ENCODE measurements at regions not wholly inside any gene's neighbourhood (a gene's known extent, or its start where the extent isn't known, plus 50 kb on each side); places are given as distances from the start of the nearest gene placed in this dataset.
A peak's percentile ranks its signal among the peaks of the same experiment; 100 is the strongest.

- Histone ChIP-seq H3K4me3 (no peak overlapping the region), H3K27me3 (no peaks in the 10 kb centered on the region), H3K4me2 (no peak overlapping the region), H3K36me3 (no peaks in the 10 kb centered on the region), H4K20me1 (peaks cover 80% of the 10 kb centered on the region; the same call in 1 of the 2 replicates), H3K9ac (no peak overlapping the region), H3K27ac (no peak overlapping the region), H3K4me1 (0 out of 2 replicates have a peak, but pooled peaks cover 15% of the 10 kb centered on the region), H3K9me3 (no peaks in the 10 kb centered on the region)
- TF ChIP-seq Cebpa-rat (IDR thresholded peaks at IDR 0.05): no peak
These were observed 227.2 kb upstream of the MKLN1 start for GRCh38 chr7:131100357-131101054.

GRCh38 chr7:131103997-131104396, 223.7 kb upstream of the MKLN1 start:
- no peaks in the 10 kb centered on the region for H3K36me3 ChIP-seq
- H3K4me1 ChIP-seq: peaks cover 26% of the 10 kb centered on the region
- no peak overlapping the region for H3K4me2 ChIP-seq
- no peak overlapping the region for H3K4me3 ChIP-seq
- TF ChIP-seq Cebpa-rat (IDR thresholded peaks at IDR 0.05): no peak
- H3K27ac ChIP-seq: no peak overlapping the region
- peaks cover 14% of the 10 kb centered on the region; the same call in 1 of the 2 replicates for H3K27me3 ChIP-seq
- peaks cover 53% of the 10 kb centered on the region; the same call in 1 of the 2 replicates for H4K20me1 ChIP-seq
- H3K9ac ChIP-seq: no peak overlapping the region
- H3K9me3 ChIP-seq: no peaks in the 10 kb centered on the region

- Histone ChIP-seq H3K9me3 (no peaks in the 10 kb centered on the region), H3K36me3 (no peaks in the 10 kb centered on the region), H3K9ac (no peak overlapping the region), H3K4me2 (peak overlapping the region; percentile 99), H3K4me1 (peaks cover 34% of the 10 kb centered on the region), H4K20me1 (peaks cover 48% of the 10 kb centered on the region; the same call in 1 of the 2 replicates), H3K27me3 (peaks cover 14% of the 10 kb centered on the region; the same call in 1 of the 2 replicates), H3K27ac (no peak overlapping the region), H3K4me3 (peak overlapping the region; percentile 90; the same call in 1 of the 2 replicates)
- TF ChIP-seq Cebpa-rat (IDR thresholded peaks at IDR 0.05): no peak
These were observed 222.9 kb upstream of the MKLN1 start for GRCh38 chr7:131104596-131105293.

GRCh38 chr7:131105294-131105798, 222.3 kb upstream of the MKLN1 start:
- Histone ChIP-seq H3K4me2 (peak overlapping the region; percentile 99), H3K9ac (peak overlapping the region; percentile 72; the same call in 1 of the 2 replicates), H3K36me3 (no peaks in the 10 kb centered on the region), H4K20me1 (peaks cover 42% of the 10 kb centered on the region; the same call in 1 of the 2 replicates), H3K4me3 (peak overlapping the region; percentile 90), H3K4me1 (peaks cover 38% of the 10 kb centered on the region), H3K27me3 (peaks cover 14% of the 10 kb centered on the region; the same call in 1 of the 2 replicates), H3K27ac (peak overlapping the region; percentile 60; the same call in 1 of the 2 replicates), H3K9me3 (no peaks in the 10 kb centered on the region)
- TF ChIP-seq Cebpa-rat (IDR thresholded peaks at IDR 0.05): no peak

- Histone ChIP-seq H3K36me3 (no peaks in the 10 kb centered on the region), H3K4me2 (peak overlapping the region; percentile 99), H4K20me1 (peaks cover 40% of the 10 kb centered on the region; the same call in 1 of the 2 replicates), H3K4me1 (peaks cover 45% of the 10 kb centered on the region), H3K9ac (peak overlapping the region; percentile 86), H3K27ac (peak overlapping the region; percentile 84), H3K9me3 (no peaks in the 10 kb centered on the region), H3K27me3 (peaks cover 14% of the 10 kb centered on the region; the same call in 1 of the 2 replicates), H3K4me3 (peak overlapping the region; percentile 90)
- no peak for TF ChIP-seq Cebpa-rat (IDR thresholded peaks at IDR 0.05)
These were observed 221.6 kb upstream of the MKLN1 start for GRCh38 chr7:131105799-131106680.

GRCh38 chr7:131106681-131107336, 220.9 kb upstream of the MKLN1 start:
- Histone ChIP-seq H3K4me1 (peaks cover 50% of the 10 kb centered on the region), H3K36me3 (no peaks in the 10 kb centered on the region), H3K27ac (peak overlapping the region; percentile 84), H3K9ac (peak overlapping the region; percentile 86), H3K9me3 (no peaks in the 10 kb centered on the region), H3K4me3 (peak overlapping the region; percentile 90), H3K4me2 (peak overlapping the region; percentile 99), H4K20me1 (peaks cover 37% of the 10 kb centered on the region; the same call in 1 of the 2 replicates), H3K27me3 (peaks cover 14% of the 10 kb centered on the region; the same call in 1 of the 2 replicates)
- TF ChIP-seq Cebpa-rat (IDR thresholded peaks at IDR 0.05): no peak

GRCh38 chr7:131107337-131108211, 220.1 kb upstream of the MKLN1 start:
- Histone ChIP-seq H3K4me3 (peak overlapping the region; percentile 90), H3K4me2 (peak overlapping the region; percentile 99), H3K9me3 (no peaks in the 10 kb centered on the region), H3K4me1 (peaks cover 54% of the 10 kb centered on the region), H3K36me3 (no peaks in the 10 kb centered on the region), H4K20me1 (peaks cover 30% of the 10 kb centered on the region; the same call in 1 of the 2 replicates), H3K27ac (peak overlapping the region; percentile 64), H3K9ac (peak overlapping the region; percentile 86), H3K27me3 (peaks cover 14% of the 10 kb centered on the region; the same call in 1 of the 2 replicates)
- no peak for TF ChIP-seq Cebpa-rat (IDR thresholded peaks at IDR 0.05)
